HL-60 (cell line): ENCODE measurements at regions not wholly inside any gene's neighbourhood (a gene's known extent, or its start where the extent isn't known, plus 50 kb on each side); places are given as distances from the start of the nearest gene placed in this dataset.

Experiments used
- DNase-seq, 2 experiments: peaks; one replicate each; pipeline ENCODE4 v3.0.0-alpha.2; 2010 to 2020; ENCODE audit warnings: low read depth in 1 of 2, low spot score in 1 of 2
- H3K27ac ChIP-seq: fragments of 250-450 bp; sonication (Bioruptor Pico); replicated peaks from 2 replicates; pipeline ENCODE4 v1.5.1; 2020; ENCODE audit warnings: mild to moderate bottlenecking, moderate library complexity
- H3K27me3 ChIP-seq: fragments of 250-450 bp; sonication (Bioruptor Pico); 2 replicates; pipeline ENCODE4 v1.5.1; 2021; ENCODE audit warnings: mild to moderate bottlenecking, moderate library complexity; ENCODE audit not compliant: insufficient read depth, poor library complexity, severe bottlenecking
- H3K4me3 ChIP-seq: replicated peaks from 2 replicates; pipeline ENCODE4 v1.5.1; 2011; ENCODE audit warnings: mild to moderate bottlenecking, control low read depth, low read length; ENCODE audit not compliant: insufficient read depth
- GABPA ChIP-seq: IDR thresholded peaks from 2 replicates; pipeline ENCODE4 v1.6.1; 2012; ENCODE audit warnings: low read depth
- POLR2AphosphoS5 ChIP-seq: IDR thresholded peaks from 2 replicates; pipeline ENCODE4 v1.6.1; 2012; ENCODE audit warnings: low read depth
- SPI1 ChIP-seq: IDR thresholded peaks from 2 replicates; pipeline ENCODE4 v1.6.1; 2012; ENCODE audit warnings: low read depth, mild to moderate bottlenecking, borderline replicate concordance
- TF ChIP-seq, protein P1 (sequence below): IDR thresholded peaks from 2 replicates; pipeline ENCODE4 v1.6.1; 2012; ENCODE audit warnings: low read depth; ENCODE audit not compliant: insufficient replicate concordance
- TF ChIP-seq, protein P2 (sequence below): IDR thresholded peaks from one replicate; pipeline ENCODE4 v1.5.1; 2011; ENCODE audit warnings: low read length, control low read depth, inconsistent platforms; ENCODE audit not compliant: insufficient read depth

DNA sequence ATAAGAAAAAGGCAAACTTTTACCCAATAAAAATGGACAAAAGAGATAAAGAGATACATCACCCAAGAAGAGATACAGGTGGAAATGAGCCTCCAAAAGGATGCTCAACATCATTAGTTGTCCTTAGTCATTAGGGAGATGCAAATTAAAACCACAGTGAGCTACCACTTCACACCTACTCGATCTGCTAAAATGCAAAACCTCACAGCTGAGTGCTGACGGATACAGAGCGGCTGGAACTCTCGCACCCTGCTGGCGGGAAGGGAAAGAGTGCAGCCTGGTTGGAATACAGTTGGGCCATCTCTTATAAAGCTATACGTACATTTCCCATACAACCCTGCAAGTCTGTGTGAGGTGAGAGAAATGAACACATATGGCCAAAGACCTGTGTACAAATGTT, 78.5 kb upstream of the PRR20G start:
- H3K27ac ChIP-seq = no peak overlapping the region
- no peak for DNase-seq
- H3K27me3 ChIP-seq = peaks cover 7% of the 10 kb centered on the region
- no peak for TF ChIP-seq POLR2AphosphoS5
- TF ChIP-seq, protein P1, sequence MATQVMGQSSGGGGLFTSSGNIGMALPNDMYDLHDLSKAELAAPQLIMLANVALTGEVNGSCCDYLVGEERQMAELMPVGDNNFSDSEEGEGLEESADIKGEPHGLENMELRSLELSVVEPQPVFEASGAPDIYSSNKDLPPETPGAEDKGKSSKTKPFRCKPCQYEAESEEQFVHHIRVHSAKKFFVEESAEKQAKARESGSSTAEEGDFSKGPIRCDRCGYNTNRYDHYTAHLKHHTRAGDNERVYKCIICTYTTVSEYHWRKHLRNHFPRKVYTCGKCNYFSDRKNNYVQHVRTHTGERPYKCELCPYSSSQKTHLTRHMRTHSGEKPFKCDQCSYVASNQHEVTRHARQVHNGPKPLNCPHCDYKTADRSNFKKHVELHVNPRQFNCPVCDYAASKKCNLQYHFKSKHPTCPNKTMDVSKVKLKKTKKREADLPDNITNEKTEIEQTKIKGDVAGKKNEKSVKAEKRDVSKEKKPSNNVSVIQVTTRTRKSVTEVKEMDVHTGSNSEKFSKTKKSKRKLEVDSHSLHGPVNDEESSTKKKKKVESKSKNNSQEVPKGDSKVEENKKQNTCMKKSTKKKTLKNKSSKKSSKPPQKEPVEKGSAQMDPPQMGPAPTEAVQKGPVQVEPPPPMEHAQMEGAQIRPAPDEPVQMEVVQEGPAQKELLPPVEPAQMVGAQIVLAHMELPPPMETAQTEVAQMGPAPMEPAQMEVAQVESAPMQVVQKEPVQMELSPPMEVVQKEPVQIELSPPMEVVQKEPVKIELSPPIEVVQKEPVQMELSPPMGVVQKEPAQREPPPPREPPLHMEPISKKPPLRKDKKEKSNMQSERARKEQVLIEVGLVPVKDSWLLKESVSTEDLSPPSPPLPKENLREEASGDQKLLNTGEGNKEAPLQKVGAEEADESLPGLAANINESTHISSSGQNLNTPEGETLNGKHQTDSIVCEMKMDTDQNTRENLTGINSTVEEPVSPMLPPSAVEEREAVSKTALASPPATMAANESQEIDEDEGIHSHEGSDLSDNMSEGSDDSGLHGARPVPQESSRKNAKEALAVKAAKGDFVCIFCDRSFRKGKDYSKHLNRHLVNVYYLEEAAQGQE = no peak
- TF ChIP-seq GABPA = no peak
- TF ChIP-seq, protein P2, sequence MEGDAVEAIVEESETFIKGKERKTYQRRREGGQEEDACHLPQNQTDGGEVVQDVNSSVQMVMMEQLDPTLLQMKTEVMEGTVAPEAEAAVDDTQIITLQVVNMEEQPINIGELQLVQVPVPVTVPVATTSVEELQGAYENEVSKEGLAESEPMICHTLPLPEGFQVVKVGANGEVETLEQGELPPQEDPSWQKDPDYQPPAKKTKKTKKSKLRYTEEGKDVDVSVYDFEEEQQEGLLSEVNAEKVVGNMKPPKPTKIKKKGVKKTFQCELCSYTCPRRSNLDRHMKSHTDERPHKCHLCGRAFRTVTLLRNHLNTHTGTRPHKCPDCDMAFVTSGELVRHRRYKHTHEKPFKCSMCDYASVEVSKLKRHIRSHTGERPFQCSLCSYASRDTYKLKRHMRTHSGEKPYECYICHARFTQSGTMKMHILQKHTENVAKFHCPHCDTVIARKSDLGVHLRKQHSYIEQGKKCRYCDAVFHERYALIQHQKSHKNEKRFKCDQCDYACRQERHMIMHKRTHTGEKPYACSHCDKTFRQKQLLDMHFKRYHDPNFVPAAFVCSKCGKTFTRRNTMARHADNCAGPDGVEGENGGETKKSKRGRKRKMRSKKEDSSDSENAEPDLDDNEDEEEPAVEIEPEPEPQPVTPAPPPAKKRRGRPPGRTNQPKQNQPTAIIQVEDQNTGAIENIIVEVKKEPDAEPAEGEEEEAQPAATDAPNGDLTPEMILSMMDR = no peak
- no peak for TF ChIP-seq SPI1
- H3K4me3 ChIP-seq = no peak overlapping the region

DNA sequence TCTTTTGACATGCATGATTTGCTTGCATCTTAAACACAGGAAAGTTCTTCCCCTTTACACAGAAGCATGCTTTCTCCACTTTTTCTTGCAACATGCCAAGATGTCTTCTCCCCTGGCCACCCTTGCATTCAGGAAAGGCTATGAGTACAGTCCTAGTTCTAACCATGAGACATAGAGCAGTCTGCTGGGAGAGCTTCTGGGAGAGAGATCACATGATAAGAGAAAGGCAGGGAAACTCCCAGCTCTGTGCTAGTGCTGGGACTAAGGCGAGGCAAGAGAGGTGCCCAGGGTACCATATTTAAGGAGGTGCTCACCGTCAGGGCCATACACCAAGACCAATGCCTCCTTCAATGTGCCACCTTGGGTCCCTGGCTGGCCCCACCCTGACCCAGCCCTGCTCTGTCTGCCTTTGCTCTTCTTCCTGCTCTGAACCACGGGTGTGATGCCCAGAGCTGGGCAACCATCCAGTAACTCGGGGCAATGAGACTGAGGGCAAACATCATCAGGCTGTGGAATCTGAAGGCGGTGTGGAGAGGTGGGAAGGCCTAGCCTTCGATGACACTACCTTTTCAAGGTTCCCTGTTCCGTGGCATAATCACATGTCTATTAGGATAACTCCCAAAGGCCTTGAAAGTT, 77.4 kb upstream of the PRR20G start:
- no peak overlapping the region for H3K27ac ChIP-seq
- no peak for DNase-seq
- no peak overlapping the region for H3K4me3 ChIP-seq
- TF ChIP-seq GABPA (no peak), POLR2AphosphoS5 (no peak), SPI1 (no peak)
- TF ChIP-seq, protein P1 = no peak
- TF ChIP-seq, protein P2 = no peak
- peaks cover 3% of the 10 kb centered on the region for H3K27me3 ChIP-seq

DNA sequence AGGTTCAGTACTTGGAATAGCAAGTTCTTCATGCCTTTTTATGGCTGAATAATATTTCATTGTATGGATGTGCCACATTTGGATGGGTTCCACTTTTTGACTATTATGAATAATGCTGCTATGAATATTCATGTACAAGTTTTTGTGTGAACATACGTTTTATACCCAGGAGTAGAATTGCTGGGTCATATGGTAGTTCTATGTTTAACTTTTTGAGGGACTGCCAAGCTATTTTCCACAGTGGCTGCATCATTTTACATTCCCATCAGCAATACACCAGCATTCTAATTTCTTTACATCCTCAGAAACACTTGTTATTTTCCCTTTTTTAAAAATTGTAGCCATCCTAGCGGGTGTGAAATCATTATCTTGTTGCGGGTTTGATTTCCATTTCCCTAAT, 76.0 kb upstream of the PRR20G start:
- no peak for DNase-seq
- Histone ChIP-seq H3K27me3 (peaks cover 3% of the 10 kb centered on the region), H3K27ac (no peak overlapping the region), H3K4me3 (no peak overlapping the region)
- TF ChIP-seq SPI1 = no peak
- TF ChIP-seq POLR2AphosphoS5 = no peak
- TF ChIP-seq GABPA = no peak
- TF ChIP-seq, protein P1 = no peak
